Epidermal melanocyte (primary cell): ENCODE measurements at regions not wholly inside any gene's neighbourhood (a gene's known extent, or its start where the extent isn't known, plus 50 kb on each side); places are given as distances from the start of the nearest gene placed in this dataset.
A peak's percentile ranks its signal among the peaks of the same experiment; 100 is the strongest.
"Not testable (repeated sequence)": the region's sequence is repeated elsewhere in the genome, so short reads cannot be mapped to it uniquely, and the experiment has no call there.

Experiments used
- DNase-seq: peaks from one replicate; pipeline ENCODE4 v3.0.0; 2011; ENCODE audit warnings: low spot score; ENCODE audit not compliant: insufficient read length

DNA sequence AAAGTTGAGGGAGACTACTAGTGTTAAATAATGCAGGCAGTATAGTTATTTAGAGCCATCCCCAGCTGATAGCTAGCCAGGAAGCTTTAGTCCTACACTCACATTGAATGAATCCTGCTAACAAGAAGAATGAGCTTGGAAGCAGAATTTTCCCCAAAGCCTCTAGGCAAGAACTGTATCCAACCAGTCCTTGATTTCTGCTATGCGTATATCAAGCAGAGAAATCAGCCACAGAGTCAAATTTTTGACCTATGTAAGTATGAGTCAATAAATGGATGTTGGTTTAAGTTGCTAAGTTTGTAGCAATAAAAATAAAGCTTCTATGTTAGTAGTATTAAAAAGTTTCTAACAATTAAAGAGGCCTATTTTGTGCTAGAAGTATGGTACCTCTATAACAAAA, 672.1 kb upstream of the CHD1 start:
- no peak for DNase-seq

DNA sequence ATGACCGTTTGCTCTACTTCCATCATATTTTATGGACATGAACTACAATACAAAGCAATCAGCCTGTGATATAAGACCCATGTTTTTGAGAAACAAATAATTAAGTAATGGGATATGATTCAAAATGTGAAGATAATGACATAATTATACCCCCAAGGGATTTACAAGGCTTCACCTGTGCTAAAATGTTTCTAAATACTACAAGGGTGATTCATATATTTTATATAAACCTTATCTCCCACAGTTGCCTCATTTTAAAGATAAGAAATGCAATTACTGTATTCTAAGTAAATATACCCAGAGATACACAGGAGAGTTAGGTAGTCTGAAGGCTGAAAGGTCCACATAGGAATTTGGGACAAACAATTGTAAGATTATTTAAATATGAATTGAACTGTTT, 662.0 kb upstream of the CHD1 start:
- no peak for DNase-seq

DNA sequence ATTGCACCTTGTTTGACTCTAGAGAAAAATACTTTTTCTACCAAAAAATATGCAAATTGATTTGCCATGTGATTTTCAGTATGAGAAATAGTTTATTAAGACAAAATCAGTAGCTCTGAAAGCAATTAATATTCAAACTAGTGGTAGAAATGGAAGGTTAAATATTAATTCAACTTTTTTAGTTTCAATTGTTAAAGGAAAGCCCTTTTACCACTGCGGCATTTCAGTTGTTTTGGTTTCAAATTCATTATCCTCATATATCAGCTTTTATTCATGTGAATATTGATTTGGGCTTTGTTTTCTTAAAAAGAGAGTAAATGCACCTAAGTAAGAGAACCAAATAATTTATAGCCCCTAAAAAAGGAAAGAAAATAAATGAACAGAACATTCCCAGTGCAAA, 660.6 kb upstream of the CHD1 start:
- no peak for DNase-seq

DNA sequence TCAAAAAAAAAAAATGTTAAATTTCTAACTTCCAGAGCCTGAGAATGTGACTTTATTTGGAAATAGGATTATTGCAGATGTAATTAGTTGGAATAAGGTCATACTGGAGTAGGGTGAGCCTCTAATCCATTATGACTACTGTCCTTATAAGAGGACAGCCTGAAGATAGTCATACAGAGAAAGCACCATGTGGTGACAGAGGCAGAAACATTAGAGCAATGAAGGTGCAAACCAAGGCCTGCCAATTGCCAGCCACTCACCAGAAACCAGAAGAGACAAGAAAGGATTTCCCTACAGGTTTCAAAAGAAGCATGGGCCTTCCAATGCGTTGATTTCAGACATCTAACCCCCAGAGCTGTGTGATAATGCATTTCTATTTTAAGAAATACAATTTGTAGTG, 659.2 kb upstream of the CHD1 start:
- no peak for DNase-seq

DNA sequence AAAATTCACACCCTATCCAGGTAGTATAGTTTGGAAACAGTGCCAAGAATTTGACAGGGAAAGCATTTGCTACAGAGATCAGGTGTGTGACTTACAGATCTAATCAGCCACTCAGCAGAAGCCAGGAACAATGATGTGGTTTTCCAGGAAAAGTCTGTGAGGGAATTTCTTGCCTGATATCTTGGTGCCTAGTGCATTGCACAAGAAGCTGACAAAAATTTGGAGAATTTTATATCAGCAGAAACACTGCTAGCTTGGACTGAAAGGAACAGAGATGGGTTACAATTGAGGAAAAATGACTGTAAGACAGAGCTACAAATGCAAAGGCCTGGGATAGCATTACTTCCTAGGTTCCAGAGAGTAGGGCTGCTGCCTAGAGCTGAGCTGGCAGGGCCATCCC, 658.1 kb upstream of the CHD1 start:
- DNase-seq, result no peak

DNA sequence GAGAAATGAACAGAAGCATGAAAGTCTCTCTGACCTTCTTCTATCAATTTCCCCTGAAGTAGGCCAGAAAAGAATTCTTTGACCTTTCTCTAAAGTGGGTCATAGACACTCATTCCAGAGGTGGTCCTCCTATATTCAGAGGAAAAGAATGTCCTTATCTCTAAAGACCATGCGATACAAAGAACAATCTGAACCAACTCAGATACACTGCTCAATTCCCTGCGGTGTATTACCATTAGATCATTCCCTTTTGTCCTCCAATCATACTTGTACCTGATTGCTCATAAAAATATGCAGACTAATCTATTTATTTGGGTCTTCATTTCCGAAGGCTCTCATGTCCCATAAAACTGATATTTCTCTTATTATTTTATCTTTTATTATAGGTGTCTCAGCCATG, 652.4 kb upstream of the CHD1 start:
- DNase-seq, result not testable (repeated sequence)

DNA sequence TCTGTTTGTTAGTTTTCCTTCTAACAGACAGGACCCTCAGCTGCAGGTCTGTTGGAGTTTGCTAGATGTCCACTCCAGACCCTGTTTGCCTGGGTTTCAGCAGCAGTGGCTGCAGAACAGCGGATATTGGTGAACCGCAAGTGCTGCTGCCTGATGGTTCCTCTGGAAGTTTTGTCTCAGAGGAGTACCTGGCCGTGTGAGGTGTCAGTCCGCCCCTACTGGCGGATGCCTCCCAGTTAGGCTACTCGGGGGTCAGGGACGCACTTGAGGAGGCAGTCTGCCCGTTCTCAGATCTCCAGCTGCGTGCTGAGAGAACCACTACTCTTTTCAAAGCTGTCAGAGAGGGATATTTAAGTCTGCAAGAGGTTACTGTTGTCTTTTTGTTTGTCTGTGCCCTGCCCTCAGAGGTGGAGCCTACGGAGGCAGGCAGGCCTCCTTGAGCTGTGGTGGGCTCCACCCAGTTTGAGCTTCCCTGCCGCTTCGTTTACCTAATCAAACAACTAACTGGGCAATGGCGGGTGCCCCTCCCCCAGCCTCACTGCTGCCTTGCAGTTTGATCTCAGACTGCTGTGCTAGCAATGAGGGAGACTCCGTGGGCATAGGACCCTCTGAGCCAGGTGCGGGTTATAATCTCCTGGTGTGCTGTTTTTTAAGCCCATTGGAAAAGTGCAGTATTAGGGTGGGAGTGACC, 634.3 kb upstream of the CHD1 start:
- not testable (repeated sequence) for DNase-seq

DNA sequence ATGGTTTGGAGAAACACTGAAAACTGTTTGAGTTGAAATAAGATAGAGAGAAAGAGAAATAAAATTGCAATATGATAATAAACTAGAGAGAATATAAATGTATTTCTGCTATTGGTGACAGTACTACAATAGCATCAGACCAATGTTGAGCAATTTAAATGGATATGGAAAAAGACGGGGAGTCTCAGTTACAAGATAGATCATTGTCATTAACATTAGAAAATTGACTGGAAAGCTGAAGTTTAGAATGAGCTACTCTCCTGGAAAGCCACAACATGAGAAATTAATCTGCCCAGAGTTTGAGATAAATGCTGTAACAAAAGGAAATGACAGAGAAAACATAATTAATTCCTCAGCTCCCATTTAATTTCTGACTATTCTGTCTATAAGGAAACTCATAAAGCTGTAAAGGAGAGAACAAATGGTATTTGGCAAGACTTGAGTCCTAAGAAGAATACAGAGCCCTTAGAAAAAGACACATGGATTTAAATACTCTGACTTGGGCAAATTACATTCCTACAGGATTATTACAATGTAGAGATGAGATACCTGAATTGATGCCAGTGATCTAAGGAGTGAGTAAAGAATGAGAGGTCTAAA, 624.5 kb upstream of the CHD1 start:
- no peak for DNase-seq

DNA sequence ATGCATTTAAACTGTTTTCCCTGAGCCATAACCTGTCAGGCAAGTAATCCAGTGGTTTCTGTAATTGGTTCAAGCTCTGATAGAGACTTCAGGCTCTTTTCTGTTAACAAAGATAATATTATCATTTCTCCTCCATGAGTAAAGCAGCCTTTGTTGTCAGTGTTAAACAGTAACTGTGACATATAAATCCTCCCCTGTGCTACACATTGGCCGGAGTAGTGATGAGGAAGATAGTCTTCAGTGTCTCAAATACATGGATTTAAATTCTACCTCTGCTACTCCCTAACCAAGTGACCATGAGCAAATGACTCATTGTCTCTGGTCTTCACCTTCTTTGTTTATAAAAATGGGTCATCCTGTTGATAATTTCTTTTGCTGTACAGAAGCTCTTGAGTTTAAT, 615.5 kb upstream of the CHD1 start:
- DNase-seq, result no peak

DNA sequence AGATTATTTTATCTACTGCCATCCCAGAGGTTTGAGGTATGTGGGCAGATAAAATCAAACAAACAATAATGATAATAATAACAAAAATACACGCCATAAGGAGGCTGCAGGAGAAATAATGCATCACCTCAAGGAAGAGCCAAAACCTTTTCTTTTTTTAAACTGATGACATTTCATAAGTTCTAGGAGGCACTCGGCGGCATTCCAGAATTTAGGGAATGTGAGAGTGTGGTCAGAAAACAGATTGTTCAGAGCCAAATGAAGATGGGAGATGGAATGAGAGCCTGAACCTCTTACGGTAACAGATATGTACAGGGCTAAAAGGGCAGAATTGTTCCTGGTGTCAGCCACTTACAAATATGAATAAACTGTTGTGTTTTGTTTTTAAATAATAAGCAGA, 615.0 kb upstream of the CHD1 start:
- no peak for DNase-seq

DNA sequence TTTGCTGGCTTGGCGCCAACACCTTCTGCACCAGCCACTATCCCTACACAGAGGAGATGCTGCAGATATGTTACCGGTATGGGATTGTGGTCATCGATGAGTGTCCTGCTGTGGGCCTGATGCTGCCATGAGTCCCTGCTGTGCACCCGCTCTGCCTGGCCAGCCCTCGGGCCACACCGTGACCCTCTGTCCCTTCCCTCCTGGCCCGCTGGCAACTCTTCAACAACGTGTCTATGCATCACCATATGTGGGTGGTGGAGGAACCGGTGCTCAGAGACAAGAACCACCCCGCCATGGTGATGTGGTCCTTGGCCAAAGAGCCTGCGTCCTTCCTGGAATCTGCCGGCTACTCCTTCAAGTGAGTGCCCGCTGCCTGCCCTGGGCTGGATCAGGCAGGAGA, 605.4 kb upstream of the CHD1 start:
- DNase-seq, result not testable (repeated sequence)

DNA sequence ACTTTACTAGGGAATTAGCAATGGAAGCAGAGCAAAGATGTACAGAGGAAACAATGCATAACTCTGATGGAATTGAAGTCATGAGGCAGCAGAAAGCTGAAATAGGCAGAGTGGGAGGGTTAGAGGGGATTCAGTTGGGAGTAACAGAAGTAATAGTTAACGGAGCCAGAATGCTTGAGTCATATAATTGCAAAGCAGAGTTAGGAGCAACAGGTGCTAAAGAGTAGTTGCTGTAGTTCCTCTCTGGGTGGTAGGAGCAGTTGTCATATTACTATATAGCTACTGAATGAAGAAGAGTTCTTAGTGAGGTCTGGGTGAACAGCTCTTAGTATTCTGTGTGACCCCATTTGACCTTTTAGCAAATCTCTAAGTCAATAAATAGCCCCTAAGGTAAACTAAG, 592.9 kb upstream of the CHD1 start:
- DNase-seq, result not testable (repeated sequence)

DNA sequence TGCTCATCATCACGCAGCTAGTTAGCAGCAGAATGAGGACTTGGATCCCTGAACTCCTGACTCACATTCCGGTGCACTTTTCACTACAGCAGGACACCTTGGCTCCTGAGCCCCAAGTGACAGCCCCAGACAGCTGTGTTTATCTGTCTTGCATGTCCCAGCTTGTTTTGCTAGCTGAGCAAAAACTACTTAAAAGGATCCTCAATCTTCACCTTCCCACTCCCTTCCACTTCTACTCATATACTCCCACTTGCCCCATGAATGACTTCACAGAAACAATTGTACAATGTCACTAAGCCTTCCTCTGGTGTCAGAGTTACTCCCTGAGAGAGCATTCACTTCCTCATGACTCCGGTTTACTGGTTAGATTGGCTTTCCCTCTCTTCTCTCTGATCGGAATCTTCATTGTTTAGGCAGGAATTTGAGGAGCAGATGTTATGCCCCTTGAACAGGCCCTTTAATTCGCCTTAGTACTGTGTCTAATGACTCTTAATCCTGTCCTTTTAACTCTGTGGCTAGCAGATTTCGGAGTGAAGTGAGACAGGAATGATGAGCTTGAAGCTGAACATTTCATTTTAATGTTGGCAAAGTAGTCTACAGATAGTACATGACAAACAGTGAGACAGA, 587.2 kb upstream of the CHD1 start:
- not testable (repeated sequence) for DNase-seq

DNA sequence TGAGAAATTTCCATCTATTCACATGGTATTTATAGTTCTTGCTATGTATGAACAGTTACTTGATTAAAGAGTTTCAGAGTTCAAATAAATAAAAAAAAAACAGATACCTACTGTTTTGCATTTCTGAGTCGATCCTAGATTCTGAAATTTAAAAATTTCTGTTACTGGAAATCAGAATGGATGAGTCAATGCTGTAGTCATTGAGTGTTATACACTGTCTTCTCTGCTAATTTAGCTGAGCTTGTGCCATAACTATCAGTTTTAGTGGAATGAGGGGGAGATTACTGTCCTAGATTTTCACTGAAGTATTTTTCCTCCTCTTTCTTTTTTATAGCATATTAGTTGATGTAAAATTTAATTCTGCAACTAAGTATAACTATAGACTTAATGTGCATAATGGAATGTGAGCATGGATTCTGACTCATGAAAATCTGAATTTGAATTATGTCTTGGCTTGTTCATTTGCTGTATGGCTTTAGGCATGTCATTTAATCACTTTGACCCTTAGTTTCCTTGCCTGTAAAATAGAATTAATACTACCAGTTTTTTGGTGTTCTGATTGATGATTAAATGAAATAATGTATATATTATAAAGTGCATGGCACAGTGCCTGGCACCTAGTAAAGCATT, 581.5 kb upstream of the CHD1 start:
- DNase-seq, result not testable (repeated sequence)

DNA sequence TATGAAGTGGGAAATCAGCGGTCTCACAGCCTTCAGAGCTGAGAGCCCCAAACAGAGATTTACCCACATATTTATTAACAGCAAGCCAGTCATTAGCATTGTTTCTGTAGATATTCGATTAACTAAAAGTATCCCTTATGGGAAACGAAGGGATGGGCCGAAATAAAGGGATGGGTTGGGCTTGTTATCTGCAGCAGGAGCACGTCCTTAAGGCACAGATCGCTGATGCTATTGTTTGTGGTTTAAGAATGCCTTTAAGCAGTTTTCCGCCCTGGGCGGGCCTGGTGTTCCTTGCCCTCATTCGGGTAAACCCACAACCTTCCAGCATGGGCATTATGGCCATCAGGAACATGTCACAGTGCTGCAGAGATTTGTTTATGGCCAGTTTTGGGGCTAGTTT, 580.3 kb upstream of the CHD1 start:
- not testable (repeated sequence) for DNase-seq

DNA sequence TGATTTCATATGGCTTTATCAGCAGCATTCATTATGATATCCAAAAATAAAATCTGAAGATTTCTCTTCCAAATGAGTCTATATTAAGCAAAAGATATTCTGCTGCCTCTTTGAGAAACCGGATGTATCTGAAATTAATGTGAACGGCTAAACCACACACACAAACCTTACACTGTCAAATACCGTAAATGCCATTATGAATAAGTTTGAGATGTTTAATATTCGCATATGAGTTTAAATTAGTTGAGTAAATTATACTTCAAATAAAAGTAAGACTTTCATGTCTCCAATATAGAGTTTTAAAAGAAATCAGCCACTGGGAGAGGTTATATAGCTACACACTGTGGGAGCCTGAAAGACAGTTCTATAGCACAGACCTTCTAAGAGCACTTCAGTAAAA, 566.6 kb upstream of the CHD1 start:
- peak; percentile 6 for DNase-seq

DNA sequence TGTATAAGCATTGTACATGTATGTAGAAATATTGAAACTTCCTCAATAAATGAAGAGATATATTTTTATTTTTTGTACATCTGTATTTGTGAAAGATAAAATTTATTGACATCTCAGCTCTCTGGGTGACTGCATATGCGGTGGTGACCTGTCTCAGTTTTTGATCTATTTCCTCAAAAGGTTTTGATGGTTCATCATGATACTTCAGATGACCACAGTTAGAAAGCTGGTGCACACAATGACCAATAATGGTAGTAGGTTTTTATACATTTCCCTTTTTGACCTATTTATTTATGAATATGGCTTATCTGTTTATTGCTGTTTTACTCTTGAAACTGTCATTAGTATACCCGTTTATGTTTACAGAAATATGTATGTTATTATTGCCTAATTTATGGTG, 549.6 kb upstream of the CHD1 start:
- DNase-seq, result not testable (repeated sequence)

DNA sequence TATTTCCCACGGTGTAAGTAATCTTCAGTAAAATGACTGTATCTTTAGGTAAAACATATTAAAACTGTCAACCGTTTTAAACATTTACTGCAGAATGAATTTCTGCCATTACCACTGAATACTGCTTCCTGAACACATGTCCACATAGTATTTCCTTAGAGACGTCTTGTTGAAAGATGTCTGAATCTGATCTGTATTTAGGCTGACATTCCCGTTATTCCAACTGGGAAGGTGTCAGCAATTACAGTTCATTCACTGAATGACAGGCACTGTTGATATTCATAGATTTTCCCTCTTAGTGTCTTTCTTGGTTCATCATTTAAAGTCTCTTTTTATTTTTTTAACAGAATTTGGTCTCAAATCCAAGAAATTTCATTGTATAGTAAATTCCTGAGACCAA, 544.5 kb upstream of the CHD1 start:
- not testable (repeated sequence) for DNase-seq

DNA sequence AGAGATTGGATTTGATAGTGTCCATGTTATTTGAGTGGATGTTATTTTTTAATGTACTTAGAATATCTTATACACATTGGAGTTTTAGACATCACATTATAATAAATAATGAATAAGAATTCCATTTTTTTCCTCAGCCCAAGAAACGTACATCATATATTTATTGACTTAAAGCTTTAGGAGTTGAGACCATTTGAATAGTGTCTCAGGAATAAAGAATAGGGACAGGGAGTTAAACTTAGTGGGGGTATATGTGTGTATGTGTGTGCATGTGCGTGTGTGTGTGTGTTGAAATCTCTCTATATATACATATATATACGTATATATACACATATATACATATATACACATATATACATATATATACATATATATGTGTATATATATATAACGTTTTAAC, 542.9 kb upstream of the CHD1 start:
- DNase-seq, result not testable (repeated sequence)

DNA sequence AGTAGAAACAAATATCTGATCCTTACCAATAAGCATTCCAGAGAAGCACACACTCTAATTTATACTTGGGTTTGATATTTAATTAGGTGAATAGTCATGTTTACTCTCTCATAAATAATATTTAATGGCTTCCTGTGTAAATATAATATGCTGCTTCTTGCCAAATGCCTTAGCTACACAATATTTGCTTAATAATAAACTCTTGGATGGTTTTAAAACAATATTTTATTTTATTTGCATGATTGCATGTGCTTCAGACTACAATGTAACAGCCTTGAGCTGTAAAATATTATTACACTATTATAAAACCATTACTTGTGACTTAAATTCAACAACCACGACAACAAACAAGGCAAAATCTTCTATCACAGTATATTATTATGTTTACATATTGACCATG, 542.4 kb upstream of the CHD1 start:
- not testable (repeated sequence) for DNase-seq

DNA sequence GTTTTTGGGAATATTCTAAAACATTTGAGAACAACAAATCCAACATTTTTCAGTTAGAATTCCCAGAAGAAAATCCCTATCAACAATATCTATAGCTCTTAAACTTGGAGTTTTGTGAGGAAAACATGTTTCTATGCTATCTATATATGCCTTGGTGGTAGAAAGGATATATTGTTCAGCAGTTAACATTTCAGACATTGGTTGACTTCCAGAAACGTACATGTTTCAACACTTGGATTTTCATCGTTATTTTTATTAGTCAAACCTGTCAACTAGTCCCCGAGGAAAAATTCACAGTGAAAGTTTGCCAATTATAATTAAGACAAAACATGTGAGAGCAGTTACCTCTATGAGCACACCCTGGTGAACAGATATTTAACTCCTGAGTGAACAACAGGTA, 541.8 kb upstream of the CHD1 start:
- DNase-seq, result not testable (repeated sequence)

DNA sequence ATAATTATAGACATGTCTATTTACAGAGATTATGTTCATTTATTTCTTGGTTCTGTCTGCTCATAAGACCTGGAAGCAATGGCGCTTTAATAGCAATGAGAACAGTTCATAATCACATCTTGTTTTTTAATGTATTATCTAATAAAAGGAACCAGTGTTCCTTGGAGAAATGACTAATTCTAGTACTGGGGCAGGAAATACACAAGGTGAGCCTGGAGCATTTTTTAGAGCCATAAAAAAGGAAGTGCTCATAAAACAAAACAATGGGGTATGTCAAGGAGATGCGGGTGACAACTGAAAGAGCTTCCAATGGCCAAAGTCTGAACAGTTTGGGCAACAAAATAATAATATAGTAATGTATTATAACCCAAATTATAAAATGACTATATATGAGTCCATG, 531.9 kb upstream of the CHD1 start:
- no peak for DNase-seq
